ENCODE measurements at regions not wholly inside any gene's neighbourhood (a gene's known extent, or its start where the extent isn't known, plus 50 kb on each side); places are given as distances from the start of the nearest gene placed in this dataset.

- no peak for TF ChIP-seq POLR2AphosphoS5 (IDR thresholded peaks at IDR 0.05; ENCODE audit: low read depth, low read length)
- TF ChIP-seq SIN3A (IDR thresholded peaks at IDR 0.05; ENCODE audit: borderline replicate concordance, insufficient read depth, low read length), result no peak
- no peak for TF ChIP-seq TAF1 (IDR thresholded peaks at IDR 0.05; ENCODE audit: borderline replicate concordance, insufficient read depth, low read length)
Measured at GRCh38 chr10:44180321-44181168, 204.4 kb downstream of the CXCL12 start.
